HG02885 (cell line): ENCODE measurements at regions not wholly inside any gene's neighbourhood (a gene's known extent, or its start where the extent isn't known, plus 50 kb on each side); places are given as distances from the start of the nearest gene placed in this dataset.
"Not testable (repeated sequence)": the region's sequence is repeated elsewhere in the genome, so short reads cannot be mapped to it uniquely, and the experiment has no call there.

Experiments
- ATAC-seq: cut with Tn5 transposase; IDR thresholded peaks from one replicate; pipeline ENCODE4 v1.9.1; 2021; ENCODE audit warnings: mild to moderate bottlenecking; ENCODE audit not compliant: unreplicated experiment, poor library complexity

DNA sequence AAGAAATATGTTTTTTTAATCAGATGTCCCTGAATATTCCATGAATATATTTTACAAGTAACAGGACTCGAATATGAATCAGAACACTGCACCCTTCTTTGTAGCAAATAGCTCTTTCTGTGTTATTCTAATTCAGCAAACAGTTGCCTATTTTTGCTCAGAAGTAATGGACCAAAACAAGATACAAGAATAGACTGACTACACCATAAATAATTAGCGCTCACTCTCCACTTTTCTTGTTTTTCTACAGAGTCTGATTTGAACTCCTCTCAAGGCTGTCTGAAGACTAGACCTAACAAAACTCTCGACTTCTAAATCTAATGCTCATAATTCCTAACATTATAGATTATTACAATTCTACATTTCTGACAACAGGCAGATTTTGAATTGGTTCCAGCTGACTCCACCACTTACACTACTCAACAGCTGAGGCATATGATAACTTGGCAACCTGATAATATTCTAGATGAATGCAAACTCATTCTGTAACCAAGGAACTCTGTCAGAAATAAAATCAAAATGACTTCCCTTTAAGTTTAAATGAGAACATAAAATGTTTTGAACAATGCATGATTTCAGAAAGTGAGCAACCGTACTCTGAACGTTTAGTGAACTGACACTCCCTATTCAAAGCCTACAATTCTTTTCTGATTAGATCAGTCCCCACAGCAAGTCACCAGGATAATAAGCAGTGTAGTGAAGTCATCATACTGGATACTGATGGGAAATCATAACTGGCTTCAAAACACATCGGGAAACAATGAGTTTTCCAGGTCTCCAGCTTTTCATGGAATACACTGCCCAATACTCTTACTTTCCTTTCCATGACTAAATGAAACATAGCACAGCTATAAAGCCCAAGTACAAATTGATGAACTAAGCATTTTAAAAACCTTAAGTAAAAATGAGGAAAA lies 114.2 kb upstream of the BEND6 start:
- ATAC-seq = no peak

GRCh38 chr6:56839533-56840183 lies 115.2 kb upstream of the BEND6 start:
- no peak for ATAC-seq

- ATAC-seq = no peak
Observed at GRCh38 chr6:56838965-56839364, 115.9 kb upstream of the BEND6 start.

DNA sequence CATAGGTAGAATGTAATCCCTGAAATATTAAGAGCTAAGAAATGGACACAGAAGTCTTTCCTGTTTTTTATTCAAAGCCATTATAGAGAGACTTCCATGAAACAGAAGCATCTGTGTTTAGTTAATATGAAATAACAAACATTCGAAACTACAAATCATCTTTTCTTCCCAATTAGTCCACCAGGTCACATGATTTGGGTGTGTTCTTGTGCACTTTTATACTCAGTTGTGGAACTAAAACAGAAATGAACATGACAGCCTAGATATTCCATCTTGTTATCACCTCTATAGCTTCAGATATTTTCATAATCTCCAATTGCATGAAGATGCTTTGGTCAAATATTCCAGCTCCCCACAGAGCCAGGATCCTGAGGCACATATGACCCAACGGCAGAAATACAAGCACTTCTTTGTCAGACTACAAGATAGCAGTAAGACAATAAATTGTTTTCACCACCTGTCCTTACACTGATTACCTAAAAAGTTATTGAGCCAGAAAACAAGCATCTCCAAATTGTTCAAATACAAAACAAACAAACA lies 116.8 kb upstream of the BEND6 start:
- no peak for ATAC-seq

DNA sequence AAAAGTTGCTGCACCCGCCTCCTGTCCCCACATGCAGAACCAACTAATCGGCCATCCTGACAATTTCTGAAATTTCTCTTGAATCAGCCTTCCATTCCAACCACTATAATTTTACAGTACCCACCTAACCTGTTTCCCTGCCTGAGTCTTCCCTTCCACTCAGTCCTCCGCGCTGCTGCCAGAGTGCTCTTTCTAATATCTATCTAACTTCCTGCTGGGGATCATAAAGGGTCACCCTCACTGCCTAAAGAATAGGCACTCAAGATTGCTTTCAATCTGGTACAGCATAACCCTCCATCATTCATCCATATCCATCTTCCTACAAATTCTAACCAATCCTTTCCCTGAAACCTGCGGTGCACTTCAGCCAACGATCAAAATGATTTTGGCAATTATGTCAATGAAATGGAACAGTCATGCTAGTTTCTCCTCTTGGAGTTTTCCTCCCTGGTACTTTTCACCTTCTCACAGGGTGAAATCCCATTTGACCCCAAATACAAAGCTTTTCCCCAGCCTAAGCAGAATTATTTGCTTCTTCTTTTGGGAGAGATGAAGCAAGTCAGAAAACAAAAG lies 117.5 kb upstream of the BEND6 start:
- ATAC-seq = no peak

DNA sequence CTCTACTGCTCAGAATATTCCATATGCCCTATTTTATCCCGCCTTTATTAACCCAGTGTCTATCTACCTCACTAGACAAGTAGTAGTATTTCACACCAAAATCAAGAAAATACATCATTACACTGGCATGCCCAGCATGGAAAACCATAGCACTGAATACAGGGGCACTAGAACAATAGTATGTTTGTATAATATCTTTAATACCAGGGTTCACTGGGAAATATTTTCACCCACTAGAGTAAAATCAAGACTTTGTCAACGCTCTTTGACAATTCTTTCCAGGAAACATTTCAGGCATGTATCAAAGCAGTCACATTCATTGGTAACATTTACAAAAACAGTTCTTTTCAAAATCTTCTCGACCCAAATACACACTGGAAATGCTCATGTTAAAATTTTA lies 119.3 kb upstream of the BEND6 start:
- no peak for ATAC-seq

- no peak for ATAC-seq
Observed at GRCh38 chr6:56833873-56834272, 121.0 kb upstream of the BEND6 start.

GRCh38 chr6:56833127-56833791 lies 121.6 kb upstream of the BEND6 start:
- ATAC-seq = no peak

DNA sequence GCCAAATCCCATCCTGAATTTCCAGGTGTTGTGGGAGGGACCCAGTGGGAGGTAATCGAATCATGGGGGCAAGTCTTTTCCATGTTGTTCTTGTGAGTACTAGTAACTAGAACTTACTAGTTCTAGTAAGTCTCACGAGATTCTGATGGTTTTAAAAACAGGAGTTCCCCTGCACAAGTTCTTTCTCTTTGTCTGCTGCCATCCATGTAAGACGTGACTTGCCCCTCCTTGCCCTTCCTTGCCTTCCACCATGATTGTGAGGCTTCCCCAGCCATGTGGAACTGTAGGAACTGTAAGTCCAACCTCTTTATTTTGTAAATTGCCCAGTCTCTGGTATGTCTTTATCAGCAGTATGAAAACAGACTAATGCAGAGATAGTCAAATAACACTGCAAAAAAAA lies 122.7 kb upstream of the BEND6 start:
- no peak for ATAC-seq

- no peak for ATAC-seq
Observed at GRCh38 chr6:56831334-56831733, 123.6 kb upstream of the BEND6 start.

- no peak for ATAC-seq
Observed at GRCh38 chr6:56827908-56828649, 126.8 kb upstream of the BEND6 start.

DNA sequence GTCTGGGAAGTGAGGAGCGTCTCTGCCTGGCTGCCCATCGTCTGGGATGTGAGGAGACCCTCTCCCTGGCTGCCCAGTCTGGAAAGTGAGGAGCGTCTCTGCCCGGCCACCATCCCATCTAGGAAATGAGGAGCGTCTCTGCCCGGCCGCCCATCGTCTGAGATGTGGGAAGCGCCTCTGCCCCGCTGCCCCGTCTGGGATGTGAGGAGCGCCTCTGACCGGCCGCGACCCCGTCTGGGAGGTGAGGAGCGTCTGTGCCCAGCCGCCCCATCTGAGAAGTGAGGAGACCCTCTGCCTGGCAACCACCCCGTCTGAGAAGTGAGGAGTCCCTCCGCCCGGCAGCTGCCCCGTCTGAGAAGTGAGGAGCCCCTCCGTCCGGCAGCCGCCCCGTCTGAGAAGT lies 130.5 kb upstream of the BEND6 start:
- not testable (repeated sequence) for ATAC-seq

DNA sequence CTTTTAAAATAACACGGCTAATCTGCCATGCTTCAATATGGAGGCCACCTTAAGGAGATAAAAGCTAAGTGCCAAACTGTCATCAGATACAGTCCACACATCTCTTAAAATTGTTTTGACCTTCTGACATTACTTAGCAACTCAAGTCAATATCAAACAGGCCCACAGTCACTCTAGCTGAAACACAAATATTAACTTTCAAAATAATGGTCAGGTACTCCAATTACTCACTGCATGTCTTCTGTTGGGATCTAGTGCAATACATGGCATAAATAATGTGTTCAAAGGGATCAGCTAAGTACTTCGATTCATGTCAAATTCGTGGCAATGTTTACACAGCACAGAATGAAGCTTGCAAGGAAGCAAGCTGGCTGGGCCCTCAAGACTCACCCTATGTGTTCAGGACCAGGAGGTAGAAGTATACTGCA lies 133.9 kb upstream of the BEND6 start:
- no peak for ATAC-seq

DNA sequence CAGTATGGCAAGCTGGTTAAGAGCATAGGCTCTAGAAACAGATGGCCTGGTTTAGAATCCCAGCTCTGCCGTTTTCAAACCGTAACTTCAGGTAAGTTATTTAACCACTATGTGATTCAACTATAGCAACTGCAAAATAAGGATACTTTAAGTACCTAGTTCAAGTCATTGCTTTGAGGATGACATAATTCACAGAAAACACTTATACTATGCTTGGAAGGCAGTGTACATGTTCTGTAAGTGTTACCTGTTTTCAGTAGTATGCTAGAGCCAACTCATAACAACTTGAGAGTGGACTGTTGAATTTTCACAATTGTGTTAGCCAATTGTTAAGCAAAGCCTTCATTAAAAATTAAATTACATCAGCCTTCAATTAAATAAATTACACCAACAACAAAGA lies 134.8 kb upstream of the BEND6 start:
- ATAC-seq = no peak

DNA sequence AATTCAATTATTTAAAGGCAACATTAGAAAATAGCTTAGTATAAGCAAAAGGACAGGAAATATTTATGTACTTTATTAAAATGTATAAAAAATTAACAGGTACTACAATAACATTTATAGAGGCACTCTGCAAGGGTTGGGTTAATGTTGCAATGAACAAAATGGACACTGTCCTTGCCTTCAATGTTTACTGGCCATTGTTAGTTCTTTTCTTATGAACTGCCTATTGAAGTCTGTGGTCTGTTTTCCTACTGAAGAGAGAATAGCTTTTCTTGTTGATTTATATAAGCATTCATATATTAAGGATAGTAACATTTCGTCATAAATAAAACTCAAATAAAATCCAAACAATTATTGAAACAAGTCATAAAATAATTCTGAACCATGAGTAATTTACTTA lies 135.3 kb upstream of the BEND6 start:
- no peak for ATAC-seq

DNA sequence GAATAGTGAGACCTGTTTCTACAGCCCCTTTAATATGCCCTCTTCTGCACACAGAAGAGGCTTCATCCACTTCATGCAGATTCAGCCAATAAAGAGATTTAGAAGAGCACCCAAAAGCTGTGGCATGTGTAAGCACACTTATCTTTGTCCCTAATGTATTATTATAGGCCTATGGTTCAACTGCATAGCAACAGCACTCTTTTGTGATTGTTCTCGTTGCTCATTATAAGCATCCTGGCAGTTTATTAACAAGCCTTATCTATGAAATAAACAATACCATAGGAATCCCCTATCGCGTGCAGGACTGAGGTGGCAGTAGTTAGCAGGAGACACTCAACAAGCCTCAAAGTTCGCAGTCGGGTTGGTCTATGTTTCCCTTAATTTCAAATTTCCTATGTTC lies 138.5 kb upstream of the BEND6 start:
- ATAC-seq = no peak

GRCh38 chr6:56815436-56815835 lies 139.5 kb upstream of the BEND6 start:
- no peak for ATAC-seq

- peak; percentile 5 for ATAC-seq
Observed at GRCh38 chr6:56814802-56815201, 140.1 kb upstream of the BEND6 start.

- peak; percentile 68 for ATAC-seq
Observed at GRCh38 chr6:56814308-56814707, 140.6 kb upstream of the BEND6 start.

- not testable (repeated sequence) for ATAC-seq
Observed at GRCh38 chr6:56812851-56813250, 142.1 kb upstream of the BEND6 start.
